IPS-NIHi11 (cell line): ENCODE measurements at regions not wholly inside any gene's neighbourhood (a gene's known extent, or its start where the extent isn't known, plus 50 kb on each side); places are given as distances from the start of the nearest gene placed in this dataset.

Experiments used
- DNase-seq: peaks from one replicate; pipeline ENCODE4 v3.0.0; 2012; ENCODE audit warnings: mixed read lengths, low spot score

- DNase-seq: no peak
Measured at GRCh38 chr2:31469648-31470047, 55.1 kb upstream of the XDH start.

- DNase-seq: peak; percentile 26
Measured at GRCh38 chr2:31467426-31467825, 52.9 kb upstream of the XDH start.
